GM23338 (cell line): ENCODE measurements at regions not wholly inside any gene's neighbourhood (a gene's known extent, or its start where the extent isn't known, plus 50 kb on each side); places are given as distances from the start of the nearest gene placed in this dataset.

Source experiments
- ATAC-seq: fragments of 200-7000 bp; cut with Tn5 transposase; 3 replicates; pipeline ENCODE4 v1.9.1; 2020
- DNase-seq: peaks from one replicate; pipeline ENCODE4 v3.0.0-alpha.2; 2015; ENCODE audit warnings: low spot score
- H2AFZ ChIP-seq: fragments of 200-600 bp; sonication (generic); 2 replicates; pipeline ENCODE4 v1.8.0; 2016; ENCODE audit warnings: antibody characterized with exemption, mild to moderate bottlenecking, moderate library complexity
- H3F3A ChIP-seq: fragments of 200-600 bp; sonication (generic); replicated peaks from 2 replicates; pipeline ENCODE4 v1.8.0; 2017; ENCODE audit warnings: antibody characterized with exemption, mixed run types, low read depth
- H3K27ac ChIP-seq: fragments of 200-600 bp; sonication (generic); 2 replicates; pipeline ENCODE4 v1.6.1; 2016; ENCODE audit warnings: low read depth
- H3K27me3 ChIP-seq: fragments of 200-600 bp; sonication (generic); 2 replicates; pipeline ENCODE4 v1.8.0; 2016; ENCODE audit warnings: mild to moderate bottlenecking, mixed run types, moderate library complexity; ENCODE audit not compliant: insufficient read depth
- H3K36me3 ChIP-seq: fragments of 200-600 bp; sonication (generic); 2 replicates; pipeline ENCODE4 v1.8.0; 2016; ENCODE audit warnings: mild to moderate bottlenecking; ENCODE audit not compliant: insufficient read depth
- H3K4me1 ChIP-seq: fragments of 200-600 bp; sonication (generic); 2 replicates; pipeline ENCODE4 v1.8.0; 2016; ENCODE audit warnings: mild to moderate bottlenecking, moderate library complexity; ENCODE audit not compliant: insufficient read depth
- H3K4me2 ChIP-seq: fragments of 200-600 bp; sonication (generic); 2 replicates; pipeline ENCODE4 v1.7.1; 2017; ENCODE audit warnings: mixed run types
- H3K4me3 ChIP-seq: fragments of 200-600 bp; sonication (generic); 2 replicates; pipeline ENCODE4 v1.6.1; 2016; ENCODE audit warnings: mixed run types
- H3K79me2 ChIP-seq: fragments of 200-600 bp; sonication (generic); replicated peaks from 2 replicates; pipeline ENCODE4 v1.8.0; 2017; ENCODE audit warnings: mild to moderate bottlenecking; ENCODE audit not compliant: insufficient read depth
- H3K9me2 ChIP-seq: fragments of 200-600 bp; sonication (generic); 2 replicates; pipeline ENCODE4 v1.8.0; 2017; ENCODE audit not compliant: insufficient read depth
- H4K20me1 ChIP-seq: fragments of 200-600 bp; sonication (generic); replicated peaks from 2 replicates; pipeline ENCODE4 v1.8.0; 2017; ENCODE audit warnings: mild to moderate bottlenecking; ENCODE audit not compliant: insufficient read depth
- H3K27ac Mint-ChIP-seq: 2 replicates; pipeline ENCODE4 v1.8.0; 2020; ENCODE audit warnings: inconsistent platforms, mild to moderate bottlenecking, moderate library complexity, mixed read lengths
- H3K27me3 Mint-ChIP-seq: 3 replicates; pipeline ENCODE4 v1.8.0; 2022; ENCODE audit warnings: low read depth, mild to moderate bottlenecking, moderate library complexity, mixed read lengths, inconsistent platforms; ENCODE audit not compliant: insufficient read depth, poor library complexity
- H3K36me3 Mint-ChIP-seq: 3 replicates; pipeline ENCODE4 v1.8.0; 2021; ENCODE audit warnings: low read depth, mild to moderate bottlenecking, inconsistent platforms, moderate library complexity, mixed read lengths
- H3K4me1 Mint-ChIP-seq: 3 replicates; pipeline ENCODE4 v1.8.0; 2020; ENCODE audit warnings: mild to moderate bottlenecking, inconsistent platforms, mixed read lengths
- H3K4me3 Mint-ChIP-seq: 3 replicates; pipeline ENCODE4 v1.8.0; 2021; ENCODE audit warnings: moderate library complexity, mild to moderate bottlenecking, inconsistent platforms, mixed read lengths
- H3K9me3 Mint-ChIP-seq: 3 replicates; pipeline ENCODE4 v1.8.0; 2020; ENCODE audit warnings: moderate library complexity, mild to moderate bottlenecking, inconsistent platforms, mixed read lengths
- CREB1 ChIP-seq: fragments of 250-450 bp; sonication (Bioruptor Pico); IDR thresholded peaks from 2 replicates; pipeline ENCODE4 v1.5.0; 2020; ENCODE audit warnings: low read depth, mild to moderate bottlenecking, moderate library complexity
- EZH2phosphoT487 ChIP-seq: fragments of 200-600 bp; sonication (generic); IDR thresholded peaks from one replicate; pipeline ENCODE4 v1.8.1; 2018; ENCODE audit warnings: antibody characterized with exemption; ENCODE audit not compliant: unreplicated experiment
- JUNB ChIP-seq: IDR thresholded peaks from one replicate; pipeline ENCODE4 v1.6.1; 2016; ENCODE audit warnings: antibody characterized with exemption; ENCODE audit not compliant: unreplicated experiment
- NANOG ChIP-seq: IDR thresholded peaks from 2 replicates; pipeline ENCODE4 v1.6.1; 2016; ENCODE audit warnings: antibody characterized with exemption, borderline replicate concordance
- STAT1 ChIP-seq: IDR thresholded peaks from one replicate; pipeline ENCODE4 v1.6.1; 2016; ENCODE audit warnings: antibody characterized with exemption; ENCODE audit not compliant: unreplicated experiment
- ZNF114 ChIP-seq: fragments of 250-450 bp; sonication (Bioruptor Pico); IDR thresholded peaks from 2 replicates; pipeline ENCODE4 v1.5.0; 2020; ENCODE audit warnings: mild to moderate bottlenecking, moderate library complexity
- ZNF331 ChIP-seq: fragments of 250-450 bp; sonication (Bioruptor Pico); IDR thresholded peaks from 2 replicates; pipeline ENCODE4 v1.5.0; 2020; ENCODE audit warnings: low read depth, mild to moderate bottlenecking, moderate library complexity
- TF ChIP-seq, protein P1 (sequence below): fragments of 250-450 bp; sonication (Bioruptor Pico); IDR thresholded peaks from 2 replicates; pipeline ENCODE4 v1.5.0; 2020; ENCODE audit warnings: mild to moderate bottlenecking, moderate library complexity
- TF ChIP-seq, protein P2 (sequence below): IDR thresholded peaks from one replicate; pipeline ENCODE4 v1.6.1; 2018; ENCODE audit warnings: antibody characterized with exemption; ENCODE audit not compliant: unreplicated experiment
- TF ChIP-seq, protein P3 (sequence below), 2 experiments: fragments of 200-600 bp in 1 of 2; sonication (generic) in 1 of 2; conservative IDR thresholded peaks; 2 replicates each; pipeline versions ENCODE4 v1.5.1 to v1.6.1; 2016 to 2017; ENCODE audit warnings: antibody characterized with exemption in 2 of 2, low read depth in 2 of 2, mild to moderate bottlenecking in 2 of 2, moderate library complexity in 1 of 2

DNA sequence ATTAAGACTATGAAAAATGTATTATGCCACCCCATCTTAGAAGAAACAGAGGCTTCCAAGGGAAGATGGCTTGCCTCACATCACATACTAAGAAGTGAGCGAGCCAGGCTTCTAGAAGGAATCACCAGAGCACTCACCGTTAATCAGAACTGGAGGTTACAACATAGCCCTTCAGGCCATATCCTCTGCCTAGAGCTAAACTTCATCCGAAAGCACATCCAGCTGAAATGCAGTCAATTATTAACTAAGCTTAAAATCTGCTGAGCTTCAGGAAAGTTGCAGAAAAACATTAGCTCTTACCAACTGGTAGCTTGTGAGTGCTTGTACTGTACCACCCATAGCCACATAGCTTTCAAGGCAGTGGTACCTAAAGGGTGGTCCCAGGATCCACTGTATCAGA lies 483.2 kb downstream of the TBL1XR1 start (continued):
- TF ChIP-seq, protein P1, sequence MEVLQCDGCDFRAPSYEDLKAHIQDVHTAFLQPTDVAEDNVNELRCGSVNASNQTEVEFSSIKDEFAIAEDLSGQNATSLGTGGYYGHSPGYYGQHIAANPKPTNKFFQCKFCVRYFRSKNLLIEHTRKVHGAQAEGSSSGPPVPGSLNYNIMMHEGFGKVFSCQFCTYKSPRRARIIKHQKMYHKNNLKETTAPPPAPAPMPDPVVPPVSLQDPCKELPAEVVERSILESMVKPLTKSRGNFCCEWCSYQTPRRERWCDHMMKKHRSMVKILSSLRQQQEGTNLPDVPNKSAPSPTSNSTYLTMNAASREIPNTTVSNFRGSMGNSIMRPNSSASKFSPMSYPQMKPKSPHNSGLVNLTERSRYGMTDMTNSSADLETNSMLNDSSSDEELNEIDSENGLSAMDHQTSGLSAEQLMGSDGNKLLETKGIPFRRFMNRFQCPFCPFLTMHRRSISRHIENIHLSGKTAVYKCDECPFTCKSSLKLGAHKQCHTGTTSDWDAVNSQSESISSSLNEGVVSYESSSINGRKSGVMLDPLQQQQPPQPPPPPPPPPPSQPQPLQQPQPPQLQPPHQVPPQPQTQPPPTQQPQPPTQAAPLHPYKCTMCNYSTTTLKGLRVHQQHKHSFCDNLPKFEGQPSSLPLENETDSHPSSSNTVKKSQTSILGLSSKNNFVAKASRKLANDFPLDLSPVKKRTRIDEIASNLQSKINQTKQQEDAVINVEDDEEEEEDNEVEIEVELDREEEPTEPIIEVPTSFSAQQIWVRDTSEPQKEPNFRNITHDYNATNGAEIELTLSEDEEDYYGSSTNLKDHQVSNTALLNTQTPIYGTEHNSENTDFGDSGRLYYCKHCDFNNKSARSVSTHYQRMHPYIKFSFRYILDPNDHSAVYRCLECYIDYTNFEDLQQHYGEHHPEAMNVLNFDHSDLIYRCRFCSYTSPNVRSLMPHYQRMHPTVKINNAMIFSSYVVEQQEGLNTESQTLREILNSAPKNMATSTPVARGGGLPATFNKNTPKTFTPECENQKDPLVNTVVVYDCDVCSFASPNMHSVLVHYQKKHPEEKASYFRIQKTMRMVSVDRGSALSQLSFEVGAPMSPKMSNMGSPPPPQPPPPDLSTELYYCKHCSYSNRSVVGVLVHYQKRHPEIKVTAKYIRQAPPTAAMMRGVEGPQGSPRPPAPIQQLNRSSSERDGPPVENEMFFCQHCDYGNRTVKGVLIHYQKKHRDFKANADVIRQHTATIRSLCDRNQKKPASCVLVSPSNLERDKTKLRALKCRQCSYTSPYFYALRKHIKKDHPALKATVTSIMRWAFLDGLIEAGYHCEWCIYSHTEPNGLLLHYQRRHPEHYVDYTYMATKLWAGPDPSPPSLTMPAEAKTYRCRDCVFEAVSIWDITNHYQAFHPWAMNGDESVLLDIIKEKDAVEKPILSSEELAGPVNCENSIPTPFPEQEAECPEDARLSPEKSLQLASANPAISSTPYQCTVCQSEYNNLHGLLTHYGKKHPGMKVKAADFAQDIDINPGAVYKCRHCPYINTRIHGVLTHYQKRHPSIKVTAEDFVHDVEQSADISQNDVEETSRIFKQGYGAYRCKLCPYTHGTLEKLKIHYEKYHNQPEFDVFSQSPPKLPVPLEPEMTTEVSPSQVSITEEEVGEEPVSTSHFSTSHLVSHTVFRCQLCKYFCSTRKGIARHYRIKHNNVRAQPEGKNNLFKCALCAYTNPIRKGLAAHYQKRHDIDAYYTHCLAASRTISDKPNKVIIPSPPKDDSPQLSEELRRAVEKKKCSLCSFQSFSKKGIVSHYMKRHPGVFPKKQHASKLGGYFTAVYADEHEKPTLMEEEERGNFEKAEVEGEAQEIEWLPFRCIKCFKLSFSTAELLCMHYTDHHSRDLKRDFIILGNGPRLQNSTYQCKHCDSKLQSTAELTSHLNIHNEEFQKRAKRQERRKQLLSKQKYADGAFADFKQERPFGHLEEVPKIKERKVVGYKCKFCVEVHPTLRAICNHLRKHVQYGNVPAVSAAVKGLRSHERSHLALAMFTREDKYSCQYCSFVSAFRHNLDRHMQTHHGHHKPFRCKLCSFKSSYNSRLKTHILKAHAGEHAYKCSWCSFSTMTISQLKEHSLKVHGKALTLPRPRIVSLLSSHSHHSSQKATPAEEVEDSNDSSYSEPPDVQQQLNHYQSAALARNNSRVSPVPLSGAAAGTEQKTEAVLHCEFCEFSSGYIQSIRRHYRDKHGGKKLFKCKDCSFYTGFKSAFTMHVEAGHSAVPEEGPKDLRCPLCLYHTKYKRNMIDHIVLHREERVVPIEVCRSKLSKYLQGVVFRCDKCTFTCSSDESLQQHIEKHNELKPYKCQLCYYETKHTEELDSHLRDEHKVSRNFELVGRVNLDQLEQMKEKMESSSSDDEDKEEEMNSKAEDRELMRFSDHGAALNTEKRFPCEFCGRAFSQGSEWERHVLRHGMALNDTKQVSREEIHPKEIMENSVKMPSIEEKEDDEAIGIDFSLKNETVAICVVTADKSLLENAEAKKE (CRISPR knock-in tag) = no peak
- TF ChIP-seq JUNB (no peak), ZNF114 (CRISPR knock-in tag) (no peak)

DNA sequence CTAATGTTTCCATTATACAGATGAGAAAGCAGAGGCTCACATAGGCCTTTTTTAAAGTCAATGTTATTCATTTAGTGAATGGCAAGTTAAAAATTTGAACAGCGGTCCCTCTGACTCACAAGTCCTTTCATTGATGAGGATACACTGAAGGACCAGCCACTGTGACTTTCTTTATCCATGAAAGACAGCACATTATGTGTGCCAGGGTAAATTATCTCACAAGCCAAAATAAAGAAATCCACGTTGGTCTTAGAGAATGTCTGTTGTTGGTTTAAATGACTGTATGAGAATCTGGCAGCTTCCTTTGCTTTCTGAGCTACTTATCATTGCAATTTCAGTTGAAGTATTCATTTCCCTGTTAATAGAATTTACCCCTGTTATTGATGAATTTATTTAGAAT lies 485.1 kb downstream of the TBL1XR1 start:
- H3K27me3 Mint-ChIP-seq = peaks cover 3% of the 10 kb centered on the region
- no peak for TF ChIP-seq EZH2phosphoT487
- no peak for TF ChIP-seq CREB1 (CRISPR knock-in tag)
- no peak for TF ChIP-seq ZNF331
- TF ChIP-seq, protein P2, sequence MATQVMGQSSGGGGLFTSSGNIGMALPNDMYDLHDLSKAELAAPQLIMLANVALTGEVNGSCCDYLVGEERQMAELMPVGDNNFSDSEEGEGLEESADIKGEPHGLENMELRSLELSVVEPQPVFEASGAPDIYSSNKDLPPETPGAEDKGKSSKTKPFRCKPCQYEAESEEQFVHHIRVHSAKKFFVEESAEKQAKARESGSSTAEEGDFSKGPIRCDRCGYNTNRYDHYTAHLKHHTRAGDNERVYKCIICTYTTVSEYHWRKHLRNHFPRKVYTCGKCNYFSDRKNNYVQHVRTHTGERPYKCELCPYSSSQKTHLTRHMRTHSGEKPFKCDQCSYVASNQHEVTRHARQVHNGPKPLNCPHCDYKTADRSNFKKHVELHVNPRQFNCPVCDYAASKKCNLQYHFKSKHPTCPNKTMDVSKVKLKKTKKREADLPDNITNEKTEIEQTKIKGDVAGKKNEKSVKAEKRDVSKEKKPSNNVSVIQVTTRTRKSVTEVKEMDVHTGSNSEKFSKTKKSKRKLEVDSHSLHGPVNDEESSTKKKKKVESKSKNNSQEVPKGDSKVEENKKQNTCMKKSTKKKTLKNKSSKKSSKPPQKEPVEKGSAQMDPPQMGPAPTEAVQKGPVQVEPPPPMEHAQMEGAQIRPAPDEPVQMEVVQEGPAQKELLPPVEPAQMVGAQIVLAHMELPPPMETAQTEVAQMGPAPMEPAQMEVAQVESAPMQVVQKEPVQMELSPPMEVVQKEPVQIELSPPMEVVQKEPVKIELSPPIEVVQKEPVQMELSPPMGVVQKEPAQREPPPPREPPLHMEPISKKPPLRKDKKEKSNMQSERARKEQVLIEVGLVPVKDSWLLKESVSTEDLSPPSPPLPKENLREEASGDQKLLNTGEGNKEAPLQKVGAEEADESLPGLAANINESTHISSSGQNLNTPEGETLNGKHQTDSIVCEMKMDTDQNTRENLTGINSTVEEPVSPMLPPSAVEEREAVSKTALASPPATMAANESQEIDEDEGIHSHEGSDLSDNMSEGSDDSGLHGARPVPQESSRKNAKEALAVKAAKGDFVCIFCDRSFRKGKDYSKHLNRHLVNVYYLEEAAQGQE = no peak
- no peak for TF ChIP-seq STAT1
- no peak for TF ChIP-seq NANOG
- no peak for TF ChIP-seq JUNB
- TF ChIP-seq, protein P3, sequence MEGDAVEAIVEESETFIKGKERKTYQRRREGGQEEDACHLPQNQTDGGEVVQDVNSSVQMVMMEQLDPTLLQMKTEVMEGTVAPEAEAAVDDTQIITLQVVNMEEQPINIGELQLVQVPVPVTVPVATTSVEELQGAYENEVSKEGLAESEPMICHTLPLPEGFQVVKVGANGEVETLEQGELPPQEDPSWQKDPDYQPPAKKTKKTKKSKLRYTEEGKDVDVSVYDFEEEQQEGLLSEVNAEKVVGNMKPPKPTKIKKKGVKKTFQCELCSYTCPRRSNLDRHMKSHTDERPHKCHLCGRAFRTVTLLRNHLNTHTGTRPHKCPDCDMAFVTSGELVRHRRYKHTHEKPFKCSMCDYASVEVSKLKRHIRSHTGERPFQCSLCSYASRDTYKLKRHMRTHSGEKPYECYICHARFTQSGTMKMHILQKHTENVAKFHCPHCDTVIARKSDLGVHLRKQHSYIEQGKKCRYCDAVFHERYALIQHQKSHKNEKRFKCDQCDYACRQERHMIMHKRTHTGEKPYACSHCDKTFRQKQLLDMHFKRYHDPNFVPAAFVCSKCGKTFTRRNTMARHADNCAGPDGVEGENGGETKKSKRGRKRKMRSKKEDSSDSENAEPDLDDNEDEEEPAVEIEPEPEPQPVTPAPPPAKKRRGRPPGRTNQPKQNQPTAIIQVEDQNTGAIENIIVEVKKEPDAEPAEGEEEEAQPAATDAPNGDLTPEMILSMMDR (conservative IDR thresholded peaks at IDR 0.05; ENCODE audit: low read depth in 2 of 2) = no peak
- TF ChIP-seq ZNF114 (CRISPR knock-in tag) = no peak

More for the DNA sequence above, 485.1 kb downstream of the TBL1XR1 start:
- H3K4me3 ChIP-seq = no peak overlapping the region
- no peak overlapping the region for H2AFZ ChIP-seq
- ATAC-seq (no peak), DNase-seq (no peak)
- H3K9me2 ChIP-seq = no peaks in the 10 kb centered on the region
- peaks cover 6% of the 10 kb centered on the region; the same call in 1 of the 3 replicates for H3K4me1 Mint-ChIP-seq
- H3K36me3 Mint-ChIP-seq = peaks cover 6% of the 10 kb centered on the region; the same call in 2 of the 3 replicates
- no peaks in the 10 kb centered on the region for H4K20me1 ChIP-seq
- no peak overlapping the region for H3K4me2 ChIP-seq
- H3K27ac ChIP-seq = no peak overlapping the region
- H3K27me3 ChIP-seq = no peaks in the 10 kb centered on the region
- H3F3A ChIP-seq = no peaks in the 10 kb centered on the region
- H3K9me3 Mint-ChIP-seq = peaks cover 13% of the 10 kb centered on the region
- H3K79me2 ChIP-seq = no peaks in the 10 kb centered on the region
- H3K4me1 ChIP-seq = peaks cover 8% of the 10 kb centered on the region; the same call in 1 of the 2 replicates
- H3K36me3 ChIP-seq = no peaks in the 10 kb centered on the region
- no peak overlapping the region for H3K4me3 Mint-ChIP-seq
- no peak overlapping the region for H3K27ac Mint-ChIP-seq
